GM19395 (cell line): ENCODE measurements at regions not wholly inside any gene's neighbourhood (a gene's known extent, or its start where the extent isn't known, plus 50 kb on each side); places are given as distances from the start of the nearest gene placed in this dataset.

Experiments
- ATAC-seq: cut with Tn5 transposase; IDR thresholded peaks from one replicate; pipeline ENCODE4 v1.9.1; 2021; ENCODE audit warnings: mild to moderate bottlenecking, moderate library complexity; ENCODE audit not compliant: unreplicated experiment

DNA sequence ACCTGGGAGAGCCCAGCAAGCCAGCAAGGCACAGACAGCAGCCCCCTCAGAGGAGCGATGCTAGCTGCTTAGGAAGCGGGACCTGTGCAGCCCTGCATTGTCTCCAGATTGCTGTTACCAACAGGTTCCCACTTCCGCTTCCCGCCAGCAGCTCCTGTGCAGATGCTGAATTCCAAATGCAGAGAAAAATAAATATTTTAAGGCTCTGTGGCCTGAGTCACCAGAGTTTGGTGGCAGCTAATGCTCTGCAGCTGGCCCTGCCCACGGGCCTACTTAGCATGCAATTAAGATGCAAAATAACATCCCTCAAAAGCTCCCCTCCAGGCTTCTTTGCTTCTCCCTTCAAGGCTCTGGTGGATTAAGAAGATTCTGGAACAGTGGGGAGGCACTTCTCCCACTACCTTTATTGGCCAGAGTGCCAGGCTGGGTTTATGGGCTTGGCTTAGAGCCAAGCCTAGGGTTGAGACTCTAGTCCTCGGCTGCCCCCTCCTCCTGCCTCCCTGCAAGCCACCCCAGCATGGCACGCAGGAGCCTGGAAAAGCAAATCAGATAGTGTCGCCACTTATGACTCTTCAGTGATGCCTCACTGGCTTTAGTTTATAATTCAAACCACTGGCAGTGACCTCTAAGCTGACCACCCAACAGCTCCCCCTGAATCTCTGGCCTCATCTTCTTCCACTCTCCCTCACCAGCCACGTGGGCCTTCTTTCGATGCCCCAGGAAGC is 207.1 kb upstream of the ZC3H12A start:
- ATAC-seq, result no peak

DNA sequence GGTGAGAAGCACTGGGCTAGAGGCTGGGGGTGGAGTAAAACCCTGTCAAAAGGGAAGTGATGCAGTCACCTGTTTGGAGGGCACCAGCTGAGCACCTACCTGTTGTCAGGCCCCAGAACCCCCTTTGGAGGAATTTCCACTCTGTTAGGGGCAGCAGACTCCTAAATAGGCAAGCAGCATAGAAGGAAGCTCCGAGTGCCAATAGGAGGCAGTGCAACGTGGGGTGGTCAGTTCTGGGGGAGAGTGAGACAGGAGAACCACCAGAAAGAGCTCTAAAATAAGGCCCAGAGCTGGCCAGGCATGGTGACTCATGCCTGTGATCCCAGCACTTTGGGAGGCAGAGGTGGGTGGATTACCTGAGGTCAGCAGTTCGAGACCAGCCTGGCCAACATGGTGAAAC is 203.7 kb upstream of the ZC3H12A start:
- ATAC-seq, result no peak

DNA sequence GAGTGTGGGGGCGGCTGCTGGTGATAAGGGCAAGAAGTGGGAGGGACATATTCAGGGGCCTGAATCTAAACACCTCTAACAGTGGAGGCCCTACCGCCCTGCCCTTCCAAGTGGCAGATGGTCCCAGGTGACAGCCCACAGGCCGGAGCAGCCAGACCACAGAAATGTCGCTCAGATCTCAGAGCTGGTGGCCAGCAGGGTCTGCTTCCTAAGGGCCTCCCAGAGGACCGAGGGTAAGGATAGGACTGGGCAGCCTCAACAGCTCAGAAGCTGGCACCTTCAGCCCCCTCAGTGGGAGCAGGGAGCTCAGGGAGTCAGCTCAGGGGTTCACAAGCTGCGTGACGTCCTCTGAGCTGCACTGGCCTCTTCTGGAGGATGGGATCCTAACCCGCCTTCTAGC is 201.8 kb upstream of the ZC3H12A start:
- ATAC-seq, result no peak

DNA sequence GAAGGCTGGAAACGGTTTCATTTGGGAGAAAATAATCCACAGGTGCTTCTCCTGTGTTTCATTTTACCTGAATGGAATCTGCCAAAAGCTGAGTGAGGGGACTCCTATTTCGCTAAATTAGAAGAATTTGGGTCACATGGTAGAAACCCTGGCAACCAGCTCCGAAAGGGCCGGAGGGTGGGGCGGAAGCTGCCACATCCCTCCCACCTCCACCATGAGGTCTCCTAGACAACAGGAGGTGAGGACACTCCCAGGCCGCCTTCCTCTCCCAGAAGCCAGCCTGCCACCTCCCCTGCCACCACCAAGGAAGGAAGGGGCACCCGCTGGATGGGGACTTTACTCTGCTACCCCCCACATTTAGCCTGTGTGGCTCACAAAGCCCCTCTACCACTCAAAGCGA is 199.9 kb upstream of the ZC3H12A start:
- ATAC-seq, result no peak

DNA sequence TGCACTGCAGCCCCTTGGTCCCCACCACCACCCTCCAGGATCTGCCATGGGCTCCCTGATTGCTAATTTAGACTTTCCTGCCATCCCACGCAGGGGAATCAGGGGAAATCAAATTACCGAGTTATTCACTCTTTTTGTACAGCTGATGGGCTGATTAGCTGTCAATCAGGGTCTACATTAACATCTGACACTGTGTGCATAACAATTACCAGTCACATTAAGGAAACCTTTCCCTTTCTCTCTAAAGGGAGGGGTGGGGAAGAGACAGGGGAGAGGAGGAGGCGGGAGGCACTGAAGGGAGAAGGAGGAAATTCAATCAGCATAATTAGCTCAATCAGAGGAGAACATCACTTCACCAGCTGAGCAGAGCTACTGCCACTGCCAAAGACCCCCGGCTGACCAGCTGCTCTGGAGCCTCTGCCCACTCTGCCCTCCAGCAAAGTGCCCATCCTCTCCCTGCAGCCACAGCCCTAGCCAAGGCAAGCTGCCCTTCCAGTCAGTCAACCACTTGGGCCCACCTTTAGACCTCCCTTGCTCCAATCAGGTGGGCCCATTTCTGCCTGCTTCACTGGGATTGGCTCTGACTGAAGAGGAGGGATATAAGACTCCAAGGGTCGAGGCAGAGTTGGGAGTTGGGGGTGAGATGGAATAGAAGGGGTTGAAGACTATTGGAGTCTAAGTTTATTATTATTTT is 199.3 kb upstream of the ZC3H12A start:
- no peak for ATAC-seq

DNA sequence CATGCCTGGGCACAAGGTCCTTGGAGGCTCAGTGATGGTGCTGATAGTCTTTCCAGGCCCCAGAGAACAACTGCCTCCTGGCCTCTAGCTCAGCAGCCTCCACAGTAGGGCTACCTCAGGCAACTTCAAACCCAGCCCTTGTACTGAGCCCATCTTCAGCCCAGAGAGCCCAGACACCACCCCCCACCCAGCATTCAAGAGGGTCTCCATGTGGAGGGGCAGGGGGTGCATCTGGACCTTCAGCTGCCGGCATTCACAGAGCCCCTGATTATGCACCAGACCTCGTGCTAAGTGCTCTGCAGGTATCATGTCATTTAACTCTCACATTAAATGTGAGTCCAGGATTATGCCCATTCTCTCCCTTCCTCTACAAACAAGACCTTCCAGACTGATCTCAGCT is 197.0 kb upstream of the ZC3H12A start:
- no peak for ATAC-seq

DNA sequence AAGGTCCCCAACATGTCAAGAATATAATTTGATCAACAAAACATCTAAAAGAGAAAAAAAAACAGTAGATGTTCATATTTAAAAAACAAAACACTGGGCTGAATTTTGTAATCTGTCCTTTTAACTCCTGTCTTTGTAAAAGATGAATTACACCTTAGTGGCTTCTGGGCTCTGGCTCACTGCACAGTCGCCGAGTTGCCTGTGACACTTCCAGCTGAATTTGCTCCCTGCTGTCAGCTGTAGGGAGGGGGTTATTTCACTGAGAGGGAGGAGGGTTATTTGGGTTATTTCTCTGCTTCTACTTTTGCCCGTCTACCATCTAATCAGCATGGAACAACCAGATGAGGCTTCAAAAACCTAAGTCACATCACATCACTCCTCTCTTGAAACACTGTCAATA is 193.0 kb upstream of the ZC3H12A start:
- ATAC-seq, result no peak

DNA sequence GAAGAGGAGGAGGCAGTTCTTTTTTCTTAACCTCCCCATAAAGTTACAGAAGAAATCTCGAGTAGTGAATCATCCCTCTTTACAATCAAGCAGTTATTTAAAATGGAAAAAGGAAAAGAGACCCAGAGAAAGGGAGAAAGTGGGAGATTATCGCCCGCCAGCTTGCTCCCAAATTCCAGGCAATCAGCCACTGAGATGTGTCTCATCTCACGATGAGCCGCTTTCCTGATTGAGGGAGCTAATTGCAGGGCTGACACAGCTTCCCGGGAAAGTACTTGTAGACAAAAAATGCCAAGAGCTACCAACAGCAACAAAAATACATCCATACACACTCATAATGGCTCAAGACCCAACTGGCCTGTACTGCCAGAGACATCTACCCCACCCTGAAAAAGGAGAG is 191.6 kb upstream of the ZC3H12A start:
- ATAC-seq, result no peak

DNA sequence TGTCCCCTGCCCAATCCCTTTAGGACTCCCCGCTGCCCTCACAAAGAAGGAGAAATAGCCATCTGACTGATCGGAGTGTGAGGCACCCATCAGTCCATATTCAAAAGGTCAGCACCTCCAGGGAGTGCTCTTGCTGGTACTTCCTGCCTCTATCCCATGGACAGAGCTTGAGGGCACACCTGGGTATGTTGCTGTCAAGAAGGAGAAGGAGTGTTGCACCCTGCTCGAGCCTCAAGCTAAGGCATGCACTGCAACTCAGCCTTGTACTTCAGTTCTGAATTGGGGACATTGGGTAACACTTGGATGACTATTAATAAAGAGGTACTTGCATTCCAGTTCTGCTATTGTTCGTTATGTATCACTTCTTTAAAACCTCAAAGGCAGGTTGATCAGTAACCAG is 190.3 kb upstream of the ZC3H12A start:
- no peak for ATAC-seq

DNA sequence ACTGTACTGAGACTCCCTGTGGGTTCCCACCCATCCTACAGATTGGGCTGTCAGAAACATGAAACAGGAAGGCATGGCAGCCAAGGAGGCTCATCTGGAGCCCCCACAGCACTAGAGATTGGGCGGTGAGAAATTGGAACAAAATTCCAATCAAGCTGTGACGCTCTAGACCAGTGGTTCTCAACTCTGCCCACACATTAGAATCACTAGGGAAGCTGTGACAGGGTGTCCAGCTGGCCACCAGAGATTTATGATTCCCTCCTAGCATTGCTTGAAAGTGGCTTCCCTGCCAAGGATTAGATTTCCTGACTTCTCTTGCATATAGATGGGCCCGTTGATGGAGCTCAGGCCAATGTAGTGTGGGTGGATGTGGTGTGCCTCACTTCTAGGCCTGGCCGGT is 187.5 kb upstream of the ZC3H12A start:
- ATAC-seq, result no peak

DNA sequence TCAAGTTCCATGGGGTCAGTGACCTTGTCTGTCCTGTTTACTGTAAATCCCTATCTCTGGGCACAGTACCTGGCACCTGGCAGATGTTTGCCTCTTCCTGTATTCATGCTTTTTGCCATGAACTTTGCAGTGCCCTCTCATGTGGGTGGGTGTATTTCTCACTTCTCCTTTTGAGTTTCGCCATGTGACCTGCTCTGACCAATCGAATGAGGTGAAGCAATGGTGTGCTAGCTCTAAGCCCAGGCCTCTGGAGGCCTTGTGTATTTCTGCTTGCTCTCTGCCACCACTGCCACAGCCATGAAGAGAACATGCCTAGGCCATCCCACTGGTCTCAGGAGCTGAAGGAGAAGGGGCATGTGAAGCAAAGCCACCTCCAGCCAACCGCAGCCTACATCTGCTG is 185.5 kb upstream of the ZC3H12A start:
- peak; percentile 97 for ATAC-seq

DNA sequence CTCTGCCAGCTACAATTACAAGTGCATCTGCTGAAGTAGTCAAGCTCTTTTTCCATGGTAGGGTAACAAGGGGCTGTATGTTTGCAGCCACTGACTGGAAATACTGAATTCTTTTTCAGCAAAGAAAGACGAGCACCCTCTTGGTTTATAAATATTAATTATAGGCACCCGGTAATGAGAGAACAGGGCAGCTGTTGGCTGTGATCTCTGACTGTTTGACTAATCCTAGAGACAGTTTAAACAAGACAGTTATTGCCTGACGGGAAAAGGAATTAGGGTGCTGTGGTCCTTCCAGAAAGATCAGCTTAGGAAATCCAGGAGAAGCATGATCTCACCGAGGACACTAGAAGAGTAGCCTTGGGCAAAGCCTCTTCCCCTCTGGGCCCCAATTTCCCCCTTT is 183.7 kb upstream of the ZC3H12A start:
- no peak for ATAC-seq

DNA sequence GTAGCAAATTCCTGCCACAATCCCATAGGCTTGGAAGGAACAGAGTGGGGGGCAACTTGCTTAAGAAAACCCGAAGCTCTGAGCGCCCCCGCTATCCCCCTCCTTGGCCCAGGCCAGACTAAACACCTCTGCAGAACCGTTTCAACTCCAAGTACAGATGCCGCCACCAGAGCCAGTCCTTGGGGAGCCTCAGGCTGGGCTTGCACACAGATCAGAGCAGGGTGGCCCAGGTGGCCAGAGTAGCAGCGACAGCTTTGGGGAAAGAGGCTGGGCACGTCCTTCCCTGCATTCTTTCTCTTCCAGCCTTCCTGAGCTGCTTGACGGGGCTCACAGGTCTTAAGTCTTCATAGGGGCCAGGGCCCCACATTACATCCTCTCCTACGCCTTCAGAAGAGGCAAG is 181.6 kb upstream of the ZC3H12A start:
- ATAC-seq, result no peak

DNA sequence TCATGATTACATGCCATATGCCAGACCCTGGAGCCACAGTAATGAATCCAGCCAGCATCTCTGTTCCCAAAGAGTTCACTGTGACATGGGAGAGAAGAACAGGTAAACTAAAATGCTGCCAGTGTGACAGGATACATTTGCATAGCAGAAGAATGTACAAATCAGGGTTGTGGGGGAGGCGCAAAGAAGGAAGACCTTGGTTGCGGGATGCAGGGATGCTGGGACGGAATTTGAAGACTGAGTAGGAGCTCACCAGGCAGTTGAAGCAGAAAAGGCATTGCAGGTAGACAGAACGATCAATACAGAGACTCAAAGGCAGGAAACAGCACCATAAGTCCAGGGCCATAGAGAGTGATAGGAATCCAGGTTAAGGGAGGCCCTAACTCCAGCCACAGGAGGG is 180.3 kb upstream of the ZC3H12A start:
- no peak for ATAC-seq

DNA sequence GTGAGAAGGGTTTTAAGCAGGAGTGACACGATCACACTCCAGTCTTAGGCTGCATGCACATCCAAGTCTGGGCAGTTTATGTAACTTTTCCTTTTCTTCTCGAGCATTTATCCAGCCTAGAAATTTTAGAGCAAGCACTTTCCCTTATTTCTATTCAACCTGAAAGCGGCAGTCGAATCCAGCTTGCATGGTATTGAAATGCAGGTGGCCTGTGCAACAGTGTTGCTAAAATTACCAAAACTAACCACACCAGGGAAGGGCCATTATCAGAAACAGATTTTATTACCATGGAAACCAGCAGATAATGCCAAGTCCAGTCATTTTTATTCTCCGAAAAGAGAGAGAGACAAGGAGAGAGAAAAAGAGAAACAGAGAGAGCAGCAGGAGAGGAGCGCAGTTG is 179.9 kb upstream of the ZC3H12A start:
- ATAC-seq, result no peak

DNA sequence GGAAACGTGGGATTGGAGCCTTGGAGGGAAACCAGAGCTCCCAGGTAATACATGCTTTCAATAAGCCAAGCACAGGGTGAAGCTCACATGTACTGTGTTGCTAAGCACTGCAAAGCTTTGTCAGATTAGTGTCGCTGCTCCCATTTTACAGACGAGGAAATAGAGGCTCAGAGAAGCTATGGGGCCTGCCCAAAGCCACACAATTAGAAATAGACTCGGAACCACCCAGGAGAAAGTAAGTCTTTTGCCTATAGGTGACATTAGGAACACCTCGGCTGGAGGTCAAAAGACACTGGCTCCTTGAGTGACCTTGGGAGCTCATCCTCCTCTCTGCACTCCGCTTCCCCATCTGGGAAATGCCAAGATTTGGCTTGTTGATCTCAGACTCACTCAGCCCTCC is 175.6 kb upstream of the ZC3H12A start:
- ATAC-seq, result no peak

DNA sequence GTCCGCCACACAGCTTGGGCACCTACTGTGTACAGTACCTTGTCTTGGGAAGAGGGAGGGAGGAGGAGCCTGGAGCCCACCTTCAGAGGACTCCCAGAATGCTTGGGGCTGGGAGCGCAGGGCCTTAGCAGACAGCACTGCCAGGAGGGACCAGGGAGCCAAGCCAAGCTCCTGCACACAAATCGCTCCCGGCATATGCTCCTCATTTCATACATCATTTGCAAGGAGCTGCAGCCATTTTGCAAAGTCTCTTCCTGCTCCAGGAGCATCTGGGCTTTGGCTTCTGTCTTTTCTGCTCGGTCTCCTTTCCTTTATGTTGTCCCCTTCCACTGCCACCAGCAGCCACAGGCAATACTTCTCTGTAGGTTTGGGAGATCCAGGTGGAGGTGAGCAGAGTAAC is 175.2 kb upstream of the ZC3H12A start:
- no peak for ATAC-seq

DNA sequence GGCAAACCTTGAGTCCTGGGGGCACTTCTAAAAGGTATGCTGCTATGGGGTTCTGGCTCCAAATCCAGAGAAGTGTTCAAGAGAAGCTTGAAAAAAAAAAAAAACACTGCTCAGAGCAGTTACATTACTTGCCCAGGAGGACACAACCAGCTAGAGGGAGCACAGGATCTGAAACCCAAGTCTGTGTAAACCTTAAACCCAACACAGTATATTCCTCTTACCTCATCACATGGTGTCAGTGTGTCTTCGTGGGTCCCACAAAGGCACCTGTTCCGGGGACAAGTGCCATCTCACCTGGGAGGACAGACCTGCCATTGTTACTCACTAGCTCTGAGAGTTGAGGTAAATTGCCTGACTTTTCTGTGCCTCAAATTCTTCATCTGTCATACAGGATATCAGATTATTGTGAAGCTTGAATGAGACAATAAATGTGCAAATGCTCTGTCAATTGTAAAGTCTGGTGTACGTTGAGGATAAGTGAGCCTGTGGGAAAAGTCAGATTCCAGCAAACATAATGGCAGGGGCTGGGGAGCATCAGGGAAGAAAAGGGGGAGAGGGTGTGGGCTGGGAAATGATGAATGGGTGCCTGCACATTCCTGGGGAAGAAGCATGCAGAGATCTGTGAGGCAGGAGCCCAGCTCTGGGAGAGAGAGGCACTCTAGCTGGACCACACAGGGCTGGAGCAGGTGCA is 170.4 kb upstream of the ZC3H12A start:
- ATAC-seq, result no peak

DNA sequence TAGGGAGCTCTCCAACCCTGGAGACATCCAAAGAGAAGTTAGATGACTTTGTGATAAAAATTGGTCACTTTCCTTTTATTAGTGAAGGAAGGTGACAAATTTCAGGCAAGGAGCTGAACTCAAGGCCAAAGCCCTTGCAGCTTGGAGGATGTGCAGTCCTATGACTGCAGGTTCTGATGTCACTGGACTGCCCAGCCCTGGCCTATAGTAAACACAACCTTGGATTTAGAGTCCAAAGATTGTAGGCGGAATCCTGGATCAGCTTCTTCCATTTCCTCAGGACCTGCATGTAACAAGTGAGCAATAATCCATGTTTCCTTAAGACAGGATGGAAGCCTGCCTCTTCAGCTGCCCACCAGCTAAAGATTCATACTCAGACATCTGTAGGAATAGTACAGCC is 169.3 kb upstream of the ZC3H12A start:
- ATAC-seq, result no peak

DNA sequence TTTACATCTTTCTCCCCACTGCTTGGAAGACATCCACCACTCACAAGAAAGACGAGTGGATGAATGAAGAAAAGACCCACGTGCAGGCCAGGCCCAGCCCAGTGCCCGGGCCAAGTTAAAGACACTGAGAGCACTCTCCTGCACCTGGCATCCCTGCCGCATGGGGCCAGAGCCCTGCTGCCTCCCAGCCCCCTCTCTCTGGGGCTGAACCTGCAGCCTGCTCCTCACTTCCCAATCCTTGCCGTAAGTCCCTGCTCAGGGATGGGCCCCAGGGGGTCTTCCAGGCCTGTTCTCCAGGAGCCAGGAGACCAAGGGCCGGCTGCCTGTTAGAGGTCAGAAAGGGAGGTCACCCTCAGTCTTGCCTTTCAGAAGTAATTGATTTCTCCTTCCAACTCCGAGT is 168.5 kb upstream of the ZC3H12A start:
- ATAC-seq, result no peak

DNA sequence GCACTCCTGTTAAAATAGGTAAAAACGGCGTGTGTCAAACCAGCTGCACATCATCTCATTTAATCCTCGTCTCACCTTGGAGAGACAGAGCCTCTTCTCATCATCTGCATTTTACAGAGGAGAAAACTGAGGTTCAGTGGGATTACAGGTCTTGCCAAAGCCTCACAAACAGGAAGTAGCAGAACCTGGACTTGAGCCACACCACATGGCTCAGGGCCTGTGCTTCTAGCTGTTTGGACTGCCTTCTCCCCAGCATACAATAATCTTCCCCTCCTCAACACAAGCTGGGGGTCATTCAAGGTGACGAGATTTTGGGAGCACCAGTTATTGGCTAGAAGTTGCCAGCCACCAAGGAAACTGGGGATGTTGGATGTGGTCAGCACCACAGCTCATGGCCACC is 167.9 kb upstream of the ZC3H12A start:
- ATAC-seq, result no peak

DNA sequence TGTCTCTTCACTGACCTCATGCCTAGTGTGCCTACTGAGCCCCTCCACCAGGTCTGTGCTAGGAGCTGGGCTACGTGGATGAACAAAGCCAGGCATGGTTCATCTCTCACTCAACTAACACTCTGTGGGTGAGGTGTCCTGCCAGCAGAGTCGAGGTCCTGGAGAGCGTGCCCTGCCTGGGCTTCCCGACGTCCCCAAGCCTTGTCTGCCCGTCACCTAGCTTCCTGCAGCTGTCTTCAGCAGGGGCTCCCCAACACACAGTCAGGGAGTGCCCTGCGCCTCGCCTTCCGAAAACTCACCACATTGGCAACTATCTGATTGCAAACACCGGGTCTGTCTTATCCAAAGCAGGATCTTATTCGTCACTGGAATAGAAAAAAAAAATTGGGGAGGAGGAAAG is 167.5 kb upstream of the ZC3H12A start:
- ATAC-seq, result no peak
